Gastroesophageal sphincter (tissue), 3 donors: ENCODE measurements at regions not wholly inside any gene's neighbourhood (a gene's known extent, or its start where the extent isn't known, plus 50 kb on each side); places are given as distances from the start of the nearest gene placed in this dataset.

Experiments used
- CTCF ChIP-seq, 4 experiments: fragments of 200-600 bp in 2 of 4; fragments of 450-650 bp in 2 of 4; sonication (generic) in 1 of 4; IDR thresholded peaks; one replicate each; pipeline ENCODE4 v1.5.1; 2017 to 2019; ENCODE audit warnings: antibody characterized with exemption in 4 of 4, mild to moderate bottlenecking in 2 of 4, moderate library complexity in 2 of 4
- POLR2AphosphoS5 ChIP-seq: sonication (generic); formaldehyde crosslinking; IDR thresholded peaks from one replicate; pipeline ENCODE4 v1.6.1; 2017; ENCODE audit warnings: antibody characterized with exemption

- TF ChIP-seq CTCF (IDR thresholded peaks at IDR 0.05) (no peak), POLR2AphosphoS5 (no peak)
Measured at GRCh38 chr1:183739741-183740271, 65.1 kb upstream of the RGL1 start.
